Activated CD4-positive, alpha-beta T cell treated with anti-CD3 and anti-CD28 coated beads, Interleukin-2, amount 10 ng/mL, durations not matched to agents 7 days and 5 days (primary cell): ENCODE measurements at regions not wholly inside any gene's neighbourhood (a gene's known extent, or its start where the extent isn't known, plus 50 kb on each side); places are given as distances from the start of the nearest gene placed in this dataset.
"Not testable (repeated sequence)": the region's sequence is repeated elsewhere in the genome, so short reads cannot be mapped to it uniquely, and the experiment has no call there.

Experiments
- CTCF ChIA-PET: fragments of 350-600 bp; sonication (Branson Sonifier 250); formaldehyde crosslinking; loops from one replicate; lab custom pipeline; 2021; ENCODE audit warnings: antibody characterized with exemption; lab: Charles Lee
- POLR2A ChIA-PET: fragments of 350-600 bp; sonication (Branson Sonifier 250); formaldehyde crosslinking; loops from one replicate; lab custom pipeline; 2021; ENCODE audit warnings: antibody characterized with exemption; lab: Charles Lee
- DNase-seq: peaks from one replicate; pipeline ENCODE4 v3.0.0-alpha.2; 2020
- H3K27ac Mint-ChIP-seq: one replicate; pipeline ENCODE4 v1.8.0; 2021; ENCODE audit warnings: mild to moderate bottlenecking, moderate library complexity, mixed read lengths
- H3K27me3 Mint-ChIP-seq: one replicate; pipeline ENCODE4 v1.8.0; 2021; ENCODE audit warnings: mixed read lengths
- H3K36me3 Mint-ChIP-seq: one replicate; pipeline ENCODE4 v1.8.0; 2021; ENCODE audit warnings: low read depth, mixed read lengths
- H3K4me1 Mint-ChIP-seq: one replicate; pipeline ENCODE4 v1.8.0; 2021; ENCODE audit warnings: mixed read lengths
- H3K4me3 Mint-ChIP-seq: one replicate; pipeline ENCODE4 v1.8.0; 2021; ENCODE audit warnings: mild to moderate bottlenecking, moderate library complexity, mixed read lengths
- H3K9me3 Mint-ChIP-seq: one replicate; pipeline ENCODE4 v1.8.0; 2021; ENCODE audit warnings: mixed read lengths

DNA sequence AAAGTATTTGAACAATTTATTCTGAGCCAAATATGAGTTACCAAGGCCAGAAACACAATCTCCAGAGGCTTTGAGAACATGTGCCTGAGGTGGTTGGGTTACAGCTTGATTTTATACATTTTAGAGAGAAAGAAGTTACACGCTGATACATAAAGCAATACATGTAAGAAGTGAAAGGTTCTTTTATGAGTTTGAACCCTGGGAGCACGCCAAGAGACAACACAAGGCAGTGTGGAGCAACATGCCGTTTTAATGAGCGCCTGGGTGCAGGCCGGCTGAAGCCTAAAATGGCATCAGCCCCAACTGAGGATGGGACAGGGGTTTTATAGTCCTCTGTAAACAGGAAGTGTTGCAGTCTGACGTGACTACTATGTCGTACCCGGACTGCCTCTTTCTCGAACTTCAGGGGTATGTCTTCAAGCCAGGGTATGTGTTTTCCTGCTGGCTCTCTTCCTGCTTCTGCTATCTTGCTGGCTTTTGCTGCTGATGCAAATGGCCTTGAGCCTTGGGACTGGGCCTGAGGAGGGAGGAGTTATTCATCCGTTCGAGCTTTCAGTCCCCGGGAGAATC lies 193.7 kb downstream of the CYLC2 start:
- no peaks in the 10 kb centered on the region for H3K27me3 Mint-ChIP-seq
- H3K4me3 Mint-ChIP-seq, result no peak overlapping the region
- ChIA-PET CTCF (no interaction called here), POLR2A (no interaction called here)
- H3K9me3 Mint-ChIP-seq, result peaks cover 8% of the 10 kb centered on the region
- H3K36me3 Mint-ChIP-seq, result no peaks in the 10 kb centered on the region
- no peak for DNase-seq
- H3K27ac Mint-ChIP-seq, result no peak overlapping the region
- H3K4me1 Mint-ChIP-seq, result no peaks in the 10 kb centered on the region

GRCh38 chr9:103193992-103194391 lies 198.9 kb downstream of the CYLC2 start:
- no peak overlapping the region for H3K27ac Mint-ChIP-seq
- H3K9me3 Mint-ChIP-seq, result peaks cover 2% of the 10 kb centered on the region
- no peak overlapping the region for H3K4me3 Mint-ChIP-seq
- no peaks in the 10 kb centered on the region for H3K36me3 Mint-ChIP-seq
- CTCF ChIA-PET, result no interaction called here
- DNase-seq, result no peak
- H3K4me1 Mint-ChIP-seq, result no peaks in the 10 kb centered on the region
- POLR2A ChIA-PET, result no interaction called here
- H3K27me3 Mint-ChIP-seq, result no peaks in the 10 kb centered on the region

- Mint-ChIP-seq H3K27me3 (no peaks in the 10 kb centered on the region), H3K27ac (no peak overlapping the region), H3K36me3 (no peaks in the 10 kb centered on the region), H3K4me1 (no peaks in the 10 kb centered on the region), H3K9me3 (no peaks in the 10 kb centered on the region), H3K4me3 (no peak overlapping the region)
- DNase-seq, result no peak
- POLR2A ChIA-PET, result no interaction called here
- CTCF ChIA-PET, result no interaction called here
Measured at GRCh38 chr9:103203172-103203571, 208.0 kb downstream of the CYLC2 start.

- H3K36me3 Mint-ChIP-seq, POLR2A ChIA-PET: not testable (repeated sequence)
Measured at GRCh38 chr9:103205881-103206585, 210.9 kb downstream of the CYLC2 start.

DNA sequence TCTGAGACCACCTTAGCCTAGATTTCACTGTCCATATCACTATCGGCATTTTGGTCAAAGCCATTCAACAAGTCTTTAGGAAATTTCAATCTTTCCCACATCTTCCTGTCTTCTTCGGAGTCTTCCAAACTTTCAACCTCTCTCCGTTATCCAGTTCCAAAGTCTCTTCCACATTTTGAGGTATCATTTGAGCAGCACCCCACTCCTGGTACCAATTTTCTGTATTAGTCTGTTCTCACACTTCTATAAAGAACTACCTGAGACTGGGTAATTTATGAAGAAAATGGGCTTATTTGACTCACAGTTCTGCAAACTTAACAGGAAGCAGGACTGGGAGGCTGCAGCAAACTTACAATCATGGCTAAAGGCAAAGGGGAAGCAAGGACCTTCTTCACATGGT lies 215.5 kb downstream of the CYLC2 start:
- peaks cover 19% of the 10 kb centered on the region for H3K9me3 Mint-ChIP-seq
- no peak for DNase-seq
- no peaks in the 10 kb centered on the region for H3K4me1 Mint-ChIP-seq
- H3K27ac Mint-ChIP-seq, result no peak overlapping the region
- no peaks in the 10 kb centered on the region for H3K27me3 Mint-ChIP-seq
- CTCF ChIA-PET, result no interaction called here
- H3K36me3 Mint-ChIP-seq, result no peaks in the 10 kb centered on the region
- H3K4me3 Mint-ChIP-seq, result no peak overlapping the region
- POLR2A ChIA-PET, result interaction anchor here (0.5 kb wide), 1 partner anchor 395 kb away, joined by 3 read pairs; no protein-coding TSS in a partner anchor

More at GRCh38 chr9:103205881-103206585, 210.9 kb downstream of the CYLC2 start:
- H3K4me1 Mint-ChIP-seq, H3K4me3 Mint-ChIP-seq, H3K27ac Mint-ChIP-seq, DNase-seq, H3K27me3 Mint-ChIP-seq: not testable (repeated sequence)
- H3K9me3 Mint-ChIP-seq, result peaks cover 13% of the 10 kb centered on the region
- CTCF ChIA-PET, result interaction anchor here (0.7 kb wide), 1 partner anchor 708 kb away, joined by 4 read pairs; no protein-coding TSS in a partner anchor

DNA sequence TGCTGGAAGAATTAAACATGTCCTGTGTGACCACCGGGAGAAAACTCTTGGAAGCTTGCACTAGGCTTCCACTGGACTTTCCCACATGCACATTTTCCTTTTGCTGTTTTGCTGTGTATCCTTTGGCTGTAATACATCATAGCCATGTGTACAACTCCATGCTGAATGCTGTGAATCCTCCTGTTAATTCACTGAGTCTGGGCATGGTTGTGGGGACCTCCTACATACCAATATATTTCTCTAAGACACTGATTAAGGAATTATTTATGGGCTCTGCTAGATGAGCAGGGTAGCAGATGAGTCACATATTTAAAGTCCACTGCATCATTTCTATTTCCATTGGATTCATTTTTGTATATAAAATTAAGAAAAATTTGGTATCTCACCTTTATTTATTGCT lies 220.1 kb downstream of the CYLC2 start:
- Mint-ChIP-seq H3K27me3 (no peaks in the 10 kb centered on the region), H3K4me3 (no peak overlapping the region), H3K36me3 (no peaks in the 10 kb centered on the region), H3K4me1 (no peaks in the 10 kb centered on the region), H3K9me3 (peaks cover 14% of the 10 kb centered on the region), H3K27ac (no peak overlapping the region)
- CTCF ChIA-PET, result no interaction called here
- POLR2A ChIA-PET, result no interaction called here
- no peak for DNase-seq

GRCh38 chr9:103225702-103226646 lies 230.8 kb downstream of the CYLC2 start:
- Mint-ChIP-seq H3K4me1 (no peaks in the 10 kb centered on the region), H3K36me3 (no peaks in the 10 kb centered on the region), H3K9me3 (peaks cover 2% of the 10 kb centered on the region), H3K4me3 (no peak overlapping the region), H3K27me3 (no peaks in the 10 kb centered on the region), H3K27ac (no peak overlapping the region)
- DNase-seq, result no peak
- ChIA-PET POLR2A (no interaction called here), CTCF (no interaction called here)

DNA sequence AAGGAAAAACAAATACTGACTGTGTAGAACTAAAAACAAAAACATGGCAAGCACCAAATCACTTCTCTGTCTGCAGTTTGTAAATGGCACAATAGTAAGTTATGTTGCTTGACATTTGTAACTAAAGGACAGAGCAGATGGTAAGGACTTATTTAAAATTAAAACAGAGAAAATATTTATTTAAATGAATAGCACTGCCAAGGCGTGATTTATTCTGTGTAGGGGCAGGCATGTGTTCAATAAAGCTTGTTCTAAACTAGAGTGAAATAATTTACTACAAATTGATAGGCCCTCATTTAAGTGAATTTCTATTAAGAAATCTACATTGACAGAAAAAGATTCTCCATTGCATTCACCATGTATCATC lies 231.5 kb downstream of the CYLC2 start:
- H3K27me3 Mint-ChIP-seq, result no peaks in the 10 kb centered on the region
- H3K36me3 Mint-ChIP-seq, result no peaks in the 10 kb centered on the region
- H3K4me1 Mint-ChIP-seq, result no peaks in the 10 kb centered on the region
- H3K27ac Mint-ChIP-seq, result no peak overlapping the region
- POLR2A ChIA-PET, result no interaction called here
- CTCF ChIA-PET, result no interaction called here
- no peak overlapping the region for H3K4me3 Mint-ChIP-seq
- DNase-seq, result no peak
- H3K9me3 Mint-ChIP-seq, result peaks cover 2% of the 10 kb centered on the region

GRCh38 chr9:103237571-103238109 lies 242.5 kb downstream of the CYLC2 start:
- CTCF ChIA-PET, H3K4me1 Mint-ChIP-seq, POLR2A ChIA-PET, H3K27me3 Mint-ChIP-seq, DNase-seq, H3K36me3 Mint-ChIP-seq, H3K27ac Mint-ChIP-seq, H3K4me3 Mint-ChIP-seq: not testable (repeated sequence)
- H3K9me3 Mint-ChIP-seq, result peaks cover 10% of the 10 kb centered on the region

- CTCF ChIA-PET, result no interaction called here
- no peaks in the 10 kb centered on the region for H3K9me3 Mint-ChIP-seq
- H3K27me3 Mint-ChIP-seq, result no peaks in the 10 kb centered on the region
- H3K27ac Mint-ChIP-seq, result no peak overlapping the region
- no peak for DNase-seq
- no peak overlapping the region for H3K4me3 Mint-ChIP-seq
- POLR2A ChIA-PET, result no interaction called here
- no peaks in the 10 kb centered on the region for H3K4me1 Mint-ChIP-seq
- no peaks in the 10 kb centered on the region for H3K36me3 Mint-ChIP-seq
Measured at GRCh38 chr9:103242025-103242424, 246.9 kb downstream of the CYLC2 start.

GRCh38 chr9:103242486-103242885 lies 247.4 kb downstream of the CYLC2 start:
- Mint-ChIP-seq H3K9me3 (no peaks in the 10 kb centered on the region), H3K4me3 (no peak overlapping the region), H3K27ac (no peak overlapping the region), H3K4me1 (no peaks in the 10 kb centered on the region), H3K27me3 (no peaks in the 10 kb centered on the region), H3K36me3 (no peaks in the 10 kb centered on the region)
- POLR2A ChIA-PET, result no interaction called here
- no peak for DNase-seq
- CTCF ChIA-PET, result no interaction called here

DNA sequence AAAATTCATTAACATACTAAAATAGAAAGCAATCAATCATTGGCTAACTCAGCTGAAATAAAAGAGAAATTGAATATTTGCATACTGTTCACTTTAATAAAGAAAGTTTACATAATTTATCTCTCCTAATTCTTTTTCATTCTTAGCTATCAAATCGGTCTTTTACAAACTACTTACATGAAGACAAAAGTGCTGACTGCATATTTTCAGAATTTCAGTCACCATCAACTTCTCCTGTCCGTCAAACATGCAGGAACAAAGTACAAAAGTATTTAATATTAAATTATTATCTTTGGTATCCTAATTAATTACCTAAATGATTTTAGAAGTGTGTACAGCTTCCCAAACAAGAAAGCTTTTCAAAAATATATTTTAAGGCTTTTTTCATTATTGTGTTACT lies 248.4 kb downstream of the CYLC2 start:
- ChIA-PET CTCF (no interaction called here), POLR2A (no interaction called here)
- H3K4me3 Mint-ChIP-seq, result no peak overlapping the region
- no peak overlapping the region for H3K27ac Mint-ChIP-seq
- H3K36me3 Mint-ChIP-seq, result no peaks in the 10 kb centered on the region
- DNase-seq, result no peak
- H3K4me1 Mint-ChIP-seq, result no peaks in the 10 kb centered on the region
- H3K27me3 Mint-ChIP-seq, result no peaks in the 10 kb centered on the region
- no peaks in the 10 kb centered on the region for H3K9me3 Mint-ChIP-seq

DNA sequence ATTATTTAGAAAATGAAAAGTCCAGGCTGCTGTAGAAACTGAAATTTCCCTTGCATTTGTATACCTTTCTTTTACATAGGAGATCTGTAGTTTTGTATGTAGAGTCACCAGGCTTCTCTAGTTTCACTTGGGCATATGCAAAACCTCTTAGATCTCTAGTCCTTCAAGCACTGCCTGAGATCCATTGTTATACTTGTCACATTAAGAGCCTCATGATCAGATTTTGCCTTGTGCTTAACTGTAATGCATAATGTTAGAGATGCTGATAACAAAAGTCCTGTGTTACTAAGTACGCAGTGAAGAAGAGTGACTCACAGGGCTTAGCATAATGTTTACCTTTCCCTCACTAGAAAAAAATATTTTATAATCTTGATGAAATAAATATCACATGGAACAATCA lies 250.2 kb downstream of the CYLC2 start:
- POLR2A ChIA-PET, result no interaction called here

More for the DNA sequence above, 250.2 kb downstream of the CYLC2 start:
- Mint-ChIP-seq H3K4me3 (no peak overlapping the region), H3K36me3 (no peaks in the 10 kb centered on the region), H3K27me3 (no peaks in the 10 kb centered on the region), H3K4me1 (no peaks in the 10 kb centered on the region), H3K9me3 (no peaks in the 10 kb centered on the region), H3K27ac (no peak overlapping the region)
- CTCF ChIA-PET, result no interaction called here
- no peak for DNase-seq
